Left renal pelvis (tissue), 4 donors: ENCODE measurements at regions not wholly inside any gene's neighbourhood (a gene's known extent, or its start where the extent isn't known, plus 50 kb on each side); places are given as distances from the start of the nearest gene placed in this dataset.
"Not testable (repeated sequence)": the region's sequence is repeated elsewhere in the genome, so short reads cannot be mapped to it uniquely, and the experiment has no call there.

Experiments
- DNase-seq, 4 donors: peaks; one replicate each; pipeline ENCODE4 v3.0.0-alpha.2; 2013; ENCODE audit warnings: low read depth in 4 of 4, low spot score in 3 of 4

DNA sequence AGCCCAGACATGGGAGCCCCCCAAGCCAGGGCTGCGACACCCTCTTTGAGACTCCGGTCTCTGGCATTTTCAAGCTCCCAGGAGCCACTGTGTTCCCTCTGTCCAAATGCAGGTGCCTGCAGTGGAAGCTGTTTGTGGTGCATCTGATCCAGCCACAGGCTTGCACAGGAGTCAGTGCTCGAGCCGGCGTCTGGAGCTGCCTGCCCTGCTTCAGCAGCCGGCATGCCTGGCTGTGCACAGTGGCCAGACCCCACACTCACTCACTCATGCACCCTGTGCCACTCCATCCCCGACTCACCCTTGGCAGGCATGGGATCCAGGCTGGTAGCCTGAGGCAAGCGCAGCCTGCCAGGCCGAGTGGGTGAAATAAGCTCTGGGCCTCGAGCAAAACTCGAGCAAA, 555.0 kb upstream of the CCDC54 start:
- no peak for DNase-seq

DNA sequence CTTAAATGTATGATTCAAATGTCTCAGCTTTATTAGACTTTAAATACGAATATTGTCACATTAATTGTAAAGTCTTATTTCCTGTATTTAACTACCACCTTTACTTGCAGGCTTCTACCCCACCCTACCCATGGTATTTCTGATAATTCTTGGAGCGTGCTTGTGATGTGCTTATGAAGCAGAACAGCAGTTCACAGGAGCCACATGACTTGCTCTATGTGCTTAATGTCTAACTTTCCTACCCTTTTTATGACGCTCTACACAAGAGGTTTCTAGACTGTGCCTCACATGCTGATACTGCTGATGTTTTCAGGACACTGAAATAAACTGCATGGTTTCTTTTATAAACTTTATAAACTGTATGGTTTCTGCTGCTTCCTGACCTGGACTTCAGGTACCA, 553.5 kb upstream of the CCDC54 start:
- DNase-seq: peak in 1 of 4 donors; percentile 27

DNA sequence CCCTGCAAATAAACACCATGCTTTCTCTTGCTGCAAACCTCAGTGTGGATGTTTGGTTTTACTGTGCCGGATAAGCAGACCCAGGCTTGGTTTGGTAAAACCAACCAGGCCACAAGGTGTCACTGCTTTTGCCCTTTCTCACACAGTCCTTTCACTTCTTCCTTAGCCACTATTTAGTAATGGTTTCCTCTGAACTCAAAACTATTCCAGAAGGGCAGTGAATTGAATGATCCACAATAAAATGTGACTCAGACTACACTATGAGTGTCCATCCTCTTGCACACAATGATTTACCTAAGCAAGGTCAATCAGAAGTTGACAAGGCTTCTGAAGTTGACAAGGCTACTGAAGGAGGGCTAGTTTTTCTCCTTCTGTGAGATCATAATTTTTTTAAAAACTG, 552.4 kb upstream of the CCDC54 start:
- DNase-seq: no peak

DNA sequence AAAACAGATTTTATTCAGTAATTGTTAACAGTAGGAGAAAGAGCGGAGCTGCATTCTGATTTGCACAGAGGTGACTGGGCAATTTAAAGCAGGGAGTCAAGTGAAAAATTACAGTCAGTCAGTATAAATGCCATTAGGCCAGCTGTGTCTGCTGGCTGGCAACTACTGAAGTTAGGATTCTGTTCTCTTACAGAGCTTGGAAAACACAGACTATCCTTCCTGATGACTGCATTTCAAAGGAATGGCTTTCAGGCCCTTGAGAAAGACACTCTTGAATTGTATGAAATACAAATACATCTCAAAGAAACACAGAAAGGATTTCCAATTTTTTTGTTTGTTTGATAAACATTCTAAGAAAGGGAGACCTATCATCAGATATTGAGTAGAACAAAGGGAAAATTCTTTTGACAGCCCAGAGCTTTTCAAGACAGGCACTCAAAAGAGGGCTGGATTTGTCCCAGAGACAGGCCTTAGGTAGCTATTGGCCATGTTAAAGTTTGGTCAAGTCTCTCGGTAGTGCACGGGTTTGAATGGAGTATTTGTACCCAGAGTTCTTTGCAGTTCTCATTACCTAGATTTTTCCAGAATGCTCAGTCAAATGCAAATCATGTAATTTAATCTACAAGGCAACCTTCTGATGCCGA, 551.2 kb upstream of the CCDC54 start:
- DNase-seq: no peak

DNA sequence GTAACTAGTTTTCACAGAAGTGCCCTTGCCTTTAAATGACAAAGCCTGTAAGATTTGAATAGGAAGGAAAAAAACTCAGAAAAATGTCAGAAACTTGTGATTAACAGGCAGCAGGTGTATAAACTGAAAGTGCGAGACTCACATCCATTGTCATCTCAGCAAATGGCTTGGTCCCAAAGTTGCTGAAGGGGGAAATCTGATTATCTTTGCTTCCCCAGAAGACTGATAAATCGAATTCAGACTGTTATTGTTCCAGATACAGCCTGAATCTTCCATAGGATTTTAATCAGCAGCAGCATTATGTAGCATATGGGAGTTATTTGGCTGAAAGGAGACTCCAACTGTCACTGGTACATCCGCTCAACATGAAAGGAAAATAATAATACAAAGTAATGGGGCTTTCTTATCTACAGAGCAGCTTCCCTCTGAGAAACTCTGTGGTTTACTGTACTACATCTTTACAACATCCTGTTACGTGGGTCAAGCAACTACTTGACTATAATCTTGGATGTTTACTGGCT, 550.4 kb upstream of the CCDC54 start:
- DNase-seq: no peak

DNA sequence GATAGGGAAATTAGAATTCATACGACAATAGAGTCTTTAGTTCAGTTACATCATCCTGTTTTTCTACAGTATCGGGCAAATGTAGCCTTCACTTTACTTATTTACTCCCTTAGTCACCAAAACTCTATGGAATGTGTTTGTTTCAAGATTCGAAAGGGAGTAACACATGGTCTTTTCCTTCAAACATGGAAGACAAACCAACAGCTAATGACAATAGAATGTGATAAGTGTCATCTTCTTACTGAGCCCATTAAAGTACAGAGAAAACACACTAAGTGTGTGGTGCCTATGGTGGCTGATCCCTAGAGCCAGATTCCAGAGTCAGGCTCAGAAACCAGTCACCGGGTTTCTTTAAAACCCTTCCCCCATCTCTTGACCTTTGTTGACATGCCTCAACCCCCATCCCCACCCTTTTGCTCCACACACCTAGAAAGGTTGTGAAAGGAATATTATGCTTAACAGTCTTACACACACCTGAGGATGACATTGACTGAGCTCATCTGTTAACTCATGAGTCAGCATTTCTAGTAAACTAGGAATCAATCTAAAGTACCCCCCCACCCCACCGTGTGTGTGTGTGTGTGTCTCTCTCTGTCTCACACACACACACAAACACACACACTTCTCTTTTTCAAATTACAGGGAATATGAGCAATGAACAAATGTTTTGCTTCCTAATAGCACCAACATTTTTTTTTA, 549.6 kb upstream of the CCDC54 start:
- no peak for DNase-seq

DNA sequence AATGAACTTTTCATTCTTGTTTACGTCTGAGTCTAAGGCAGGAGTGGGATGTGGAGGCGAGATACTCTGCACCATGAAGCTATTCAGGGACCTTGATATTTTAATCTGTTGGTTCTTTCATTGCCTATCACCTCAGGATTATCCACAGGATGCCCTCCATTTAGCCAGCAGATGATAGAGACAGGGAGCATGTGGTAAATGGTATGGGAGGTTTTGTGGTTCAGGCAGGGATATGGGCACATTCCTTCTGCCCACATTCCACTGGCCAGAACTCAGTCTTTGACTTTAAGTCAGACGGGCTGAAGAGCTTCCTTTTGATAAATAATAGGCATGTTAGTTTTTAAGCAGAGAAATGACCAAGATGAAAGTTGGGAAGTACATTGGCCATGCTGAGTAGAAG, 548.0 kb upstream of the CCDC54 start:
- DNase-seq: no peak

DNA sequence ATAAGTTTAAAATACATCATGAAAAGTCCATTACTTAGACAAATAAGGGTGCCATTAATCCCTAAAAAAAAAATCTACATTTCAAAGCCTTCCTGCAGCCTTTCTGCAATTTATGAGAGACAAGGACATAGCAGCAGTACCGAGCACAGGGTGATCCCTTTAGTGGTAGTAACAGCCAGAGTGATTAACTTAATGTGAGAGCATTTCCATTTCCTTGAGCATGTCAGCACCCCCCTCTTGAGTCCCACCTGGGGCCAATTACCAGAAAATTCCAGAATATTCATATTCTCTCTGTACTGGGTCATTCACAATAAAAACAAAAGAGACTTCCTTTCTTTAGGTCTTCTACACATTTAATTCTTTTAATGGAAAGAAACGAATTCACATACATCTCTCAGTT, 546.9 kb upstream of the CCDC54 start:
- DNase-seq: no peak

DNA sequence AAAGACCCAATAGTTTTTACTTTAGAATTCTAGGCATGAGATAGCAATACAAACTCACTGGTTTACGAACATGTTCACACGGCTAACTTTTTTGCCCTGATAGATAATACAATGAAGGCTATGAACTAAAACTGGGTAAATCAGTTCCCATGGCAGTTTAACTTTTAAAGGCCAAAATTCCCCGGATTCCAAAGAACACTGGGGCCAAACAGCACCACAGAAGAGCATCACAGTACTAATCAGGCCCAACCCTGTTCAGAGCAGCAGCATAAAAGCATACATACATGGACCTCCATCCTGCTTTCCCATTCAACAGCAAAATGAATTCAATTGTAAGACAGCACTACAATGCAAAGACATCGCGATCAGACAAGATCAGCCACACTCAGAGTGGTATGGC, 540.3 kb upstream of the CCDC54 start:
- DNase-seq: no peak

DNA sequence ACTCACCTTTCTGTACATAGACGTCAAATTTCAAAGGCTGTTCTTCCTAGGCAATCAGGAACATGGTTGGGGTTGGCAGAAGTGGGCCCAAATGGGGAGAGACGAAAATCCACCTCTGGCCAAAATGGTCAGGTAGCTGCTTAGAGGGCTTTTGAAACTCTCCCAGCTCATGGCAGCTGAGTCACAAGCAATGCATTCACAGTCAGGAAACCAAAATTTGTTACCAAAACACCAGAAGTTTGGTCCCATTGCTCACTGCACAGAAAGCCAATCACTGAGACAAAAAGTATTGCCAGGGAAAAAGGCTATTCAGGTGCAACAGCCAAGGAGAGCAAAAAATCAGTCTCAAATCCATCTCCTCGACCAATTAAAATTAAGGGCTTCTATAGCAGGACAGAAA, 539.6 kb upstream of the CCDC54 start:
- DNase-seq: no peak

DNA sequence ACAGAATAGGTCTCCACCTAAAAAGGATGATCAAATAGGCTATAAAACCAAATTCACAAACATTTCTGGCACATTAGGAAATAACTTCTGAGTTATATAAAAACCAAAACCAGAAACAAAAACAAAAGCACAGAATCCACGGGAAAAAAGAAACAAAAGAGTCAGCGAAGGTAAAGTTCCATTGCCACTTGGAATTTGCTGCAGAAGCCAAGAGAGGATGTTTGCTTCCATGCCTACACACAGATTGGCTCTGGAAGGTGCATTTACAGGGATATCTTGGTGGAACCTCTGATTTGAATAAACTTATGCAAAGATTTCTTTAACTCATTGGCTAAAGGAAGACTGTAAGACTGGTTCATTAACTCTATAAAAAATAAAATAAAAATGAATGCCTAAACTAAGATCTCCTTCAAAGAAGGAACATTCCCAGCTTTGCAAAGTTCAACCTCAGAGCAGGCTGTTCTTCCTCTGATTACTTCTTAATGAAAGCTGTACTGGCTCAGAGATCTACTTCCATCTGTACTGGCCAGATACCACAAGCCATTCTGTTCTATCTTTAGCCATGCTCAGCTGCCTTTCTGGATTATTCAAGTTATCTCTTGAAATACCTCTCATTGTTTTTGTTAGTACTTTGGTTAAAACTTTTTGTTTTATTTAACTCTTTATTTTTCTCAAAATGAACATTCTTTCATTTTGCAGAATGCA, 537.5 kb upstream of the CCDC54 start:
- DNase-seq: no peak

DNA sequence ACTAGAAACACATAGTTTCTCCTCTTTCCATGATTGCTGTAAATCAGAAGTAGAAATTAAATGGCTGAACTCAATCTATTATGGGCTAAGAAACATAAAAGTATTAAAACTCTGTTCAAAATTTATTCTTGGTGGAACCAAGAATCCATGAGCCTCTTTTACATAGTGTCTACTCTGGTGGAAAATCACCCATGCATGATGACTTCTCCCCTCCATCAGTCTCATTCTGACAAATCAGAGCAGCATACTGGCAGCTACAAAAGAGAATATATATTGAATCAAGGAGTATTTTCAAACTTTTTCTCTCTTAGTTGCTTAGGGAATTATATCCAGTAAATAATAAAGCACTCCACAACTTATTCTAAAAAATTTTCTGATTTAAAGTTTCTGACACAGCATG, 536.9 kb upstream of the CCDC54 start:
- DNase-seq: no peak

DNA sequence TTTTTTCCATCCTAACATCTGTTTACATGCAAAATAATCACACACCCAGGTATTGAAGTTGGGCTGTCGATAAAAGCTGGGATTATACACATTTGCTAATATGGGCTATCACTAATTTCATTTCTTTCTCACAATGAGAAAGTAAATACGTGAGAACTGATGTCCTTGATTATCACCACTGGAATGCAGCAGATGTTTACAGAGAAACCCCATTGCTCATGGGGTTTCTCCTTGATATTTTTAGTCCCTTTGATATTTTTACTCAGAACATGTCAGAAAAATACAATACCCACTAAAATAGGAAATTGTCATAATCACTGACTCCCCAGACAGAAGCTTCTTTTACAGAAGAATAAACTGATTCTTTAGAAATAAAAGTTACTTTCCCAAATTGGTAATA, 535.1 kb upstream of the CCDC54 start:
- no peak for DNase-seq

DNA sequence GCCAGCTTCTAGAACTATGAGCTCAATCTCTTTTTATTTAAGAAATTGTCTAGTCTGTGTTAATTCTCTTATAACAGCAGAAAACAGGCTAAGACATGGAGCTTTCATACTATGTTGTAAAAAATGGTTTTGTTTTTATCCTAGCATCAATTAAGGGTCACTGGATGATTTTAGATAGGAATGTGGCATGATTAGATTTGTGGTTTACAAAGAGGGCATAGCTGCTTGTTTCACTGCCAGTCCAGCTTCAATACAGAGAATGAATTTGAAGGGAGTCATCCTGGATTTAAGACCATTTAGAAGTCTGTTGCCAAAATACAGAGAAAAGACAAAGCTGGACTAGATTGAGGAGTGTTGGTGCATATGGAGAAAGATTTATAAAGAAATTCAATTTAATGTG, 532.6 kb upstream of the CCDC54 start:
- DNase-seq: no peak

DNA sequence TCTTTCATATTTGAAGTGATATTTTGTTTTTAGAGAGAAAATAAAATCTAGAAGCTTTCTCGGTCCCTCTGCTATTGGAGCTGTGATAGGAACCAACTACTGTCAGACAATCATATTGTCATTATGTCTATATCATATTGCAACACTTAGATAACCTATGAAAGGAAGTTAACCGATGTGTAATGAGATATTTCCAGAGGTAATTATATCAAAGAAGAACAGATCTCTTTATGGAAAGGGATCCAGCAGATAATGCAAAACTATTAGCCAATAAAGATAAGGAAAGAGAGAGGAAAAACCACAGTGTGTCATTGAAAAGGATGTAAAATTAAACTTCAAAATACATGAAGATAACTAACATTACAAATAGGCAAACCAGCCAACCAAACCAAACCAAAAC, 529.1 kb upstream of the CCDC54 start:
- no peak for DNase-seq

DNA sequence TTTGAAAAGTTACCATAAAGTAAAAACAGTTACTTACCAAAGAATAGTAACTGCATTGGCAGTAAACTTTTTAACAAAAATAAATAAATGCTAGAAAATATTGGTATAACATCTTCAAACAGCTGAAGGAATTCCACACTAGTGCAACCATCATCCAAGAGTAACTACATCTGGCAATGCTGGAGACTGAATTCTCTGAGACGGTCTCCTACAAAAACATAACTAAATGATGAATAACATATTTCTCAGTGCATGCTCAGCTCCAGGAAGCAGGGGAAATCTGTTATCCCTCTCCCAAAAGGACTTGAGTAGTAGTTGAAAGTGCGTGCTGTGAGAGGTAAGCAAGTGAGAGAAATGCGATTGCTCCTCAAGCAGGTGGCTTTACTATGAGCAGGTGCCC, 526.8 kb upstream of the CCDC54 start:
- no peak for DNase-seq

DNA sequence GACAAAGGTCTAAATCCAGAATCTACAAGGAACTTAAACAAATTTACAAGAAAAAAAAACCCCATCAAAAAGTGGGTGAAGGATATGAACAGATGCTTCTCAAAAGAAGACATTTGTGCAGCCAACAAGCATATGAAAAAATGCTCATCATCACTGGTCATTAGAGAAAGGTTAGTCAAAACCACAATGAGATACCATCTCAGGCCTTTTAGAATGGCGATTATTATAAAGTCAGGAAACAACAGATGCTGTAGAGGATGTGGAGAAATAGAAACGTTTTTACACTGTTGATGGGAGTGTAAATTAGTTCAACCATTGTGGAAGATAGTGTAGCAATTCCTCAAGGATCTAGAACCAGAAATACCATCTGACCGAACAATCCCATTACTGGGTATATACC, 518.9 kb upstream of the CCDC54 start:
- not testable (repeated sequence) for DNase-seq

DNA sequence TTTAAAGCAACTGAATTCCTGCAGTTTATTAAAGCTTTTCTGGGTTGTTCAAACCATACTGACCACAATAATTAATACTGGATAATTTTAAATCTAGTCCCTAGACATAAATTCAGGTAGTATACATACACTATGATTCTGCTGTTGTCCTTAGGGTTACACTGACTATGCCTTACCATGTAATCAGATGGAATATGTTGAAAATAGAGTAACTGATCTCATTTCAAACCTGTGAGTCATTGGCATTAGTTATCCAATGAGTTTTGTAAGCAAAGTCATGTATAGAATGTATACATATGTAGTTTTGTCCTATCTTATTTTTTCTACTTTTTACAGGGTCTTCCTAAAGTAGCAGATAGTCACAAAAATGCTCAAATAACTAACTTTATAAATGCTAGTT, 517.1 kb upstream of the CCDC54 start:
- DNase-seq: no peak

DNA sequence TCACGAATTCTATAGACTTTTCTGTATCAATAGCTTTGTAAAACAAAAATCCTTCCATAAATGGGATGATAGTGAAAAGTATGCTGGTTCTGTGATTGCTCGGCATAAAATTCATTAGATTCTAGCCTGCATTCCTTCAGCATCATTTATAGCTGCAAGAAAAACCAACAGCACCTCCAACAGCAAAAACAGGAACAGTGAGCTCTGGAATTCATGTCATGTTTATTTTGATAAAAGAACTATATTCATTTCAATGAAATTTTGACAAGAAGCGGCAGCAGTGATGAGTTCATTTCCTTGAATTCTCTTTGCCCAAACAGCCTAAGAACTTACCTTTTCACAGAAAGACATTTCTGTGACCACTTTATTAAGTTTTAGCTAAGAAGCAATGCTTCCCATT, 515.2 kb upstream of the CCDC54 start:
- peak in 1 of 4 donors; percentile 14 for DNase-seq

DNA sequence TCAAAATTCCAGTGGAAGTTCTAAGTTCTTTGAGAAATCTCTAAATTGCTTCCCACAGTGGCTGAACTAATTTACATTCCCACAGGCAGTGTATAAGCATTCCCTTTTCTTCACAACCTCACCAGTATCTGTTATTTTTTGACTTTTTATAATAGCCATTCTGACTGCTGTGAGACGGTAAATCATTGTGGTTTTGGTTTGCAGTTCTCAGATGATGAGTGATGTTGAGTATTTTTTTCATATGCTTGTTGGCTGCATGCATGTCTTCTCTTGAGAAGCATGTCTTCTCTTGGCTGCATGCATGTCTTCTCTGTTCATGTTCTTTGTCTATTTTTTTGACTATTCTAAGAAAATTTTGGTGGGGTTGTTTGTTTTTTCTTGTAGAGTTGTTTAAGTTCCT, 499.6 kb upstream of the CCDC54 start:
- DNase-seq: no peak

DNA sequence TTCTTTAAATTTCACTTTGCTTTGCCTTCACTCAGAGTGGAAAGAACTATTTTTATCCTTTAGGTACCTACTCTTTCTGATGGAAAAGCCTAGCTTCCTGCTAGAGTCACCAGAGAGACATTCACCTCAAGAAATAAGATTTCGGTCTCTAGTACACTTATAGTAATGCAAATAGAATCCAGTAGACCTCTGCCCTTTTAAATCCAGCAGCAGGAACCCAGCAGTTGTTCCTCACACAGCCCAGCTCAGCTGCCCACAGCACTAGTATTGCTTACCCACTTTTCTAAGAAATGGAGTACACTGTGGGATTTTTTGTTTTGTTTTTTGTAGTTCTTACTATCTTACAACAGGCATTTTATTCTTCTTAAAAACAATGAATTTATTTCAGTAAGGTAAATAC, 497.0 kb upstream of the CCDC54 start:
- DNase-seq: no peak

DNA sequence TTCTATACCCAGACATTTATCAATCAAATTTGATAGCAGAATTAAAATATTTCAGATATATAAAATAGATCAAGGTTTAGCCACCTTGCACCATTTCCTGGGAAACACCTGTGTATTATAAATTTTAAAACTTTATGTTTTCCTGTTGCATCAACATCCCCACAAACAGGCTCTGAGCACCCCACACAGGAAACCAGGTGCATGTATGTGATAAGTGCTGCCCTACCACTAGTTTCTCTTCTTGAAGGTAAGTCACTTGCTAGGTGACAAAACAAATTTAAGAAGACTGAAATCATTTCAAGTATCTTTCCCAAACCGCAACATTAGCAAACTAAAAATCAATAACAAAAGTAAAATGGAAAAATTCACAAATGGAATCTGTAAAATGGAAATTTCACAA, 496.1 kb upstream of the CCDC54 start:
- DNase-seq: no peak
